Upper lobe of left lung (tissue), 4 donors: ENCODE measurements at regions not wholly inside any gene's neighbourhood (a gene's known extent, or its start where the extent isn't known, plus 50 kb on each side); places are given as distances from the start of the nearest gene placed in this dataset.

Experiments
- CTCF ChIP-seq, 6 experiments: fragments of 450-650 bp in 4 of 6; fragments of 200-600 bp in 2 of 6; sonication (generic) in 2 of 6; IDR thresholded peaks; one replicate each; pipeline ENCODE4 v1.5.1; 2016 to 2019; ENCODE audit warnings: antibody characterized with exemption in 6 of 6
- POLR2A ChIP-seq, 4 donors: fragments of 450-650 bp; IDR thresholded peaks; one replicate each; pipeline ENCODE4 v1.5.1; 2016 to 2017; ENCODE audit warnings: antibody characterized with exemption in 4 of 4, mild to moderate bottlenecking in 2 of 4

GRCh38 chr1:189819751-189820150 lies 657.9 kb downstream of the BRINP3 start:
- TF ChIP-seq POLR2A (IDR thresholded peaks at IDR 0.05) (no peak), CTCF (IDR thresholded peaks at IDR 0.05) (no peak)
